Panc1 (cell line): ENCODE measurements at regions not wholly inside any gene's neighbourhood (a gene's known extent, or its start where the extent isn't known, plus 50 kb on each side); places are given as distances from the start of the nearest gene placed in this dataset.
A peak's percentile ranks its signal among the peaks of the same experiment; 100 is the strongest.

Source experiments
- ATAC-seq: fragments of 200-7000 bp; cut with Tn5 transposase; 2 replicates; pipeline ENCODE4 v1.9.1; 2020; ENCODE audit warnings: mild to moderate bottlenecking, moderate library complexity
- BruUV-seq: library from RNA; stranded (reverse); fragments of 400-500 nt; replicated peaks from 2 replicates; lab custom pipeline; 2021; lab: Mats Ljungman, UMichigan
- CTCF ChIA-PET: fragments of 300-600 bp; sonication (Branson Sonifier 250); formaldehyde crosslinking; loops from one replicate; lab custom pipeline; 2022; ENCODE audit warnings: antibody characterized with exemption; lab: Charles Lee
- POLR2A ChIA-PET: fragments of 300-600 bp; sonication (Branson Sonifier 250); formaldehyde crosslinking; loops from one replicate; lab custom pipeline; 2022; ENCODE audit warnings: antibody characterized with exemption; lab: Charles Lee
- DNase-seq: peaks from one replicate; pipeline ENCODE4 v3.0.0-alpha.2; 2010; ENCODE audit warnings: low read depth, low spot score
- H3K27ac ChIP-seq: 2 replicates; pipeline ENCODE4 v1.5.1; 2011; ENCODE audit warnings: mild to moderate bottlenecking, low read length, inconsistent platforms
- H3K27me3 ChIP-seq: fragments of 200-500 bp; sonication (Bioruptor generic); 2 replicates; pipeline ENCODE4 v1.6.0; 2014; ENCODE audit warnings: low read length, inconsistent platforms; ENCODE audit not compliant: control insufficient read depth, insufficient read depth
- H3K36me3 ChIP-seq: fragments of 200-500 bp; sonication (Bioruptor generic); 2 replicates; pipeline ENCODE4 v1.5.1; 2014; ENCODE audit warnings: inconsistent platforms, mild to moderate bottlenecking, low read length, moderate library complexity; ENCODE audit not compliant: control insufficient read depth, insufficient read depth
- H3K4me1 ChIP-seq: 2 replicates; pipeline ENCODE4 v1.5.1; 2011; ENCODE audit warnings: inconsistent platforms, mild to moderate bottlenecking, low read length, moderate library complexity; ENCODE audit not compliant: control insufficient read depth, insufficient read depth
- H3K4me3 ChIP-seq, 2 experiments: 2 replicates each; pipeline ENCODE4 v1.5.1; 2011 to 2012; ENCODE audit warnings: low read depth in 2 of 2, low read length in 2 of 2, mild to moderate bottlenecking in 2 of 2, inconsistent platforms in 1 of 2, moderate library complexity in 1 of 2
- H3K9me3 ChIP-seq: fragments of 200-500 bp; sonication (Bioruptor generic); 2 replicates; pipeline ENCODE4 v1.5.1; 2014; ENCODE audit warnings: low read depth, mild to moderate bottlenecking, inconsistent platforms, low read length, moderate library complexity; ENCODE audit not compliant: control insufficient read depth, insufficient read depth
- POLR2AphosphoS5 ChIP-seq: IDR thresholded peaks from 2 replicates; pipeline ENCODE4 v1.6.1; 2012; ENCODE audit warnings: mild to moderate bottlenecking, low read depth, low read length, moderate library complexity
- REST ChIP-seq, 2 experiments: IDR thresholded peaks; 2 replicates each; pipeline ENCODE4 v1.6.1; 2011 to 2012; ENCODE audit warnings: low read depth in 2 of 2, control low read depth in 1 of 2, low read length in 1 of 2, mild to moderate bottlenecking in 1 of 2, moderate library complexity in 1 of 2; ENCODE audit not compliant: insufficient read depth in 1 of 2
- SIN3A ChIP-seq: IDR thresholded peaks from 2 replicates; pipeline ENCODE4 v1.6.1; 2012; ENCODE audit warnings: low read depth, mild to moderate bottlenecking, low read length, moderate library complexity, borderline replicate concordance; ENCODE audit not compliant: insufficient read depth
- TCF7L2 ChIP-seq: IDR thresholded peaks from 2 replicates; pipeline ENCODE4 v1.6.1; 2011; ENCODE audit warnings: mild to moderate bottlenecking, low read depth, low read length, inconsistent platforms
- in situ Hi-C: cut with HindIII; loops from 2 replicates; pipeline ENCODE4 v1.10.0; 2016; ENCODE audit warnings: low sequenced_read_pairs, low pct_unique_long_range_greater_than_20kb
- intact Hi-C: fragments of 100-400 bp; cut with micrococcal nuclease; formaldehyde crosslinking; loops from one replicate; pipeline ENCODE4 v1.10.0; 2022; ENCODE audit not compliant: unreplicated experiment
- TF ChIP-seq, protein P1 (sequence below): fragments of 450-650 bp; IDR thresholded peaks from 2 replicates; pipeline ENCODE4 v1.5.1; 2017; ENCODE audit warnings: mild to moderate bottlenecking

GRCh38 chr1:168386949-168387586, 106.4 kb downstream of the TBX19 start:
- ChIA-PET CTCF (no interaction called here), POLR2A (no interaction called here)
- H3K27ac ChIP-seq = no peak overlapping the region
- in situ Hi-C loops = no loop called here
- peaks cover 18% of the 10 kb centered on the region for H3K27me3 ChIP-seq
- intact Hi-C loops = no loop called here
- BruUV-seq = no TSS peak
- H3K4me3 ChIP-seq = peak overlapping the region in 1 of 2 experiments; percentile 31; a peak in 2 of 4 replicates
- no peak for TF ChIP-seq TCF7L2
- TF ChIP-seq, protein P1, sequence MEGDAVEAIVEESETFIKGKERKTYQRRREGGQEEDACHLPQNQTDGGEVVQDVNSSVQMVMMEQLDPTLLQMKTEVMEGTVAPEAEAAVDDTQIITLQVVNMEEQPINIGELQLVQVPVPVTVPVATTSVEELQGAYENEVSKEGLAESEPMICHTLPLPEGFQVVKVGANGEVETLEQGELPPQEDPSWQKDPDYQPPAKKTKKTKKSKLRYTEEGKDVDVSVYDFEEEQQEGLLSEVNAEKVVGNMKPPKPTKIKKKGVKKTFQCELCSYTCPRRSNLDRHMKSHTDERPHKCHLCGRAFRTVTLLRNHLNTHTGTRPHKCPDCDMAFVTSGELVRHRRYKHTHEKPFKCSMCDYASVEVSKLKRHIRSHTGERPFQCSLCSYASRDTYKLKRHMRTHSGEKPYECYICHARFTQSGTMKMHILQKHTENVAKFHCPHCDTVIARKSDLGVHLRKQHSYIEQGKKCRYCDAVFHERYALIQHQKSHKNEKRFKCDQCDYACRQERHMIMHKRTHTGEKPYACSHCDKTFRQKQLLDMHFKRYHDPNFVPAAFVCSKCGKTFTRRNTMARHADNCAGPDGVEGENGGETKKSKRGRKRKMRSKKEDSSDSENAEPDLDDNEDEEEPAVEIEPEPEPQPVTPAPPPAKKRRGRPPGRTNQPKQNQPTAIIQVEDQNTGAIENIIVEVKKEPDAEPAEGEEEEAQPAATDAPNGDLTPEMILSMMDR = peak; percentile 13; the same call in 1 of the 2 replicates
- ATAC-seq (0 out of 2 replicates have a peak, but pooled peaks have one; percentile 59), DNase-seq (no peak)
- peaks cover 11% of the 10 kb centered on the region for H3K4me1 ChIP-seq
- H3K9me3 ChIP-seq = no peaks in the 10 kb centered on the region
- H3K36me3 ChIP-seq = no peaks in the 10 kb centered on the region

- ChIA-PET CTCF (no interaction called here), POLR2A (no interaction called here)
- no peak overlapping the region for H3K27ac ChIP-seq
- H3K4me1 ChIP-seq = peaks cover 11% of the 10 kb centered on the region
- peak overlapping the region in 1 of 2 experiments; percentile 31; a peak in 1 of 4 replicates for H3K4me3 ChIP-seq
- intact Hi-C loops (no loop called here), in situ Hi-C loops (no loop called here)
- peaks cover 18% of the 10 kb centered on the region for H3K27me3 ChIP-seq
- no peaks in the 10 kb centered on the region for H3K9me3 ChIP-seq
- TF ChIP-seq POLR2AphosphoS5 (no peak), SIN3A (no peak), REST (IDR thresholded peaks at IDR 0.05; ENCODE audit: insufficient read depth in 1 of 2, low read depth in 2 of 2, low read length in 1 of 2) (no peak), TCF7L2 (no peak)
- TF ChIP-seq, protein P1 = no peak
- ATAC-seq = no peak
- DNase-seq = no peak
- BruUV-seq = no TSS peak
- no peaks in the 10 kb centered on the region for H3K36me3 ChIP-seq
Measured at GRCh38 chr1:168386492-168386891, 105.8 kb downstream of the TBX19 start.
